ENCODE measurements at regions not wholly inside any gene's neighbourhood (a gene's known extent, or its start where the extent isn't known, plus 50 kb on each side); places are given as distances from the start of the nearest gene placed in this dataset.

- intact Hi-C loops (cut with micrococcal nuclease): no loop called here
- no peaks in the 10 kb centered on the region for H3K36me3 Mint-ChIP-seq (ENCODE audit: insufficient read depth, unreplicated experiment)
- H3K4me1 Mint-ChIP-seq (ENCODE audit: insufficient read depth, unreplicated experiment): no peaks in the 10 kb centered on the region
- H3K9me3 Mint-ChIP-seq (ENCODE audit: unreplicated experiment): peaks cover 5% of the 10 kb centered on the region
- DNase-seq (ENCODE audit: unreplicated experiment): peak; percentile 4
- H3K27ac Mint-ChIP-seq (ENCODE audit: low read depth, unreplicated experiment): no peak overlapping the region
- BruUV-seq (replicated peaks): no TSS peak
- H3K27me3 Mint-ChIP-seq (ENCODE audit: insufficient read depth, unreplicated experiment): no peaks in the 10 kb centered on the region
- POLR2A ChIA-PET: no interaction called here
- no peak overlapping the region for H3K4me3 Mint-ChIP-seq (ENCODE audit: unreplicated experiment)
- CTCF ChIA-PET: no interaction called here
- TF ChIP-seq CTCF (IDR thresholded peaks at IDR 0.05; ENCODE audit: unreplicated experiment): no peak
Observed at GRCh38 chr4:23006756-23007155, 314.0 kb downstream of the GBA3 start.

GRCh38 chr4:23005691-23006090 lies 313.0 kb downstream of the GBA3 start:
- DNase-seq (ENCODE audit: unreplicated experiment): no peak
- ChIA-PET POLR2A (no interaction called here), CTCF (no interaction called here)
- H3K4me3 Mint-ChIP-seq (ENCODE audit: unreplicated experiment): no peak overlapping the region
- H3K27ac Mint-ChIP-seq (ENCODE audit: low read depth, unreplicated experiment): no peak overlapping the region
- TF ChIP-seq CTCF (IDR thresholded peaks at IDR 0.05; ENCODE audit: unreplicated experiment): no peak
- no peaks in the 10 kb centered on the region for H3K4me1 Mint-ChIP-seq (ENCODE audit: insufficient read depth, unreplicated experiment)
- H3K9me3 Mint-ChIP-seq (ENCODE audit: unreplicated experiment): peaks cover 5% of the 10 kb centered on the region
- intact Hi-C loops (cut with micrococcal nuclease): no loop called here
- no peaks in the 10 kb centered on the region for H3K27me3 Mint-ChIP-seq (ENCODE audit: insufficient read depth, unreplicated experiment)
- no TSS peak for BruUV-seq (replicated peaks)
- no peaks in the 10 kb centered on the region for H3K36me3 Mint-ChIP-seq (ENCODE audit: insufficient read depth, unreplicated experiment)

- no peak overlapping the region for H3K4me3 Mint-ChIP-seq (ENCODE audit: unreplicated experiment)
- TF ChIP-seq CTCF (IDR thresholded peaks at IDR 0.05; ENCODE audit: unreplicated experiment): no peak
- H3K27ac Mint-ChIP-seq (ENCODE audit: low read depth, unreplicated experiment): no peak overlapping the region
- no peak for DNase-seq (ENCODE audit: unreplicated experiment)
- BruUV-seq (replicated peaks): no TSS peak
- POLR2A ChIA-PET: no interaction called here
- no peaks in the 10 kb centered on the region for H3K36me3 Mint-ChIP-seq (ENCODE audit: insufficient read depth, unreplicated experiment)
- CTCF ChIA-PET: interaction anchor here (1.1 kb wide), 1 partner anchor 13 kb away, joined by 3 read pairs; no protein-coding TSS in a partner anchor
- no peaks in the 10 kb centered on the region for H3K27me3 Mint-ChIP-seq (ENCODE audit: insufficient read depth, unreplicated experiment)
- no peaks in the 10 kb centered on the region for H3K4me1 Mint-ChIP-seq (ENCODE audit: insufficient read depth, unreplicated experiment)
- peaks cover 5% of the 10 kb centered on the region for H3K9me3 Mint-ChIP-seq (ENCODE audit: unreplicated experiment)
- intact Hi-C loops (cut with micrococcal nuclease): no loop called here
Observed at GRCh38 chr4:23001478-23001877, 308.7 kb downstream of the GBA3 start.

- peaks cover under 1% of the 10 kb centered on the region for H3K9me3 Mint-ChIP-seq (ENCODE audit: unreplicated experiment)
- H3K27ac Mint-ChIP-seq (ENCODE audit: low read depth, unreplicated experiment): no peak overlapping the region
- no peak overlapping the region for H3K4me3 Mint-ChIP-seq (ENCODE audit: unreplicated experiment)
- intact Hi-C loops (cut with micrococcal nuclease): no loop called here
- H3K36me3 Mint-ChIP-seq (ENCODE audit: insufficient read depth, unreplicated experiment): no peaks in the 10 kb centered on the region
- CTCF ChIA-PET: no interaction called here
- TF ChIP-seq CTCF (IDR thresholded peaks at IDR 0.05; ENCODE audit: unreplicated experiment): no peak
- no peak for DNase-seq (ENCODE audit: unreplicated experiment)
- no peaks in the 10 kb centered on the region for H3K4me1 Mint-ChIP-seq (ENCODE audit: insufficient read depth, unreplicated experiment)
- H3K27me3 Mint-ChIP-seq (ENCODE audit: insufficient read depth, unreplicated experiment): no peaks in the 10 kb centered on the region
- BruUV-seq (replicated peaks): no TSS peak
- POLR2A ChIA-PET: no interaction called here
Observed at GRCh38 chr4:22999419-22999818, 306.7 kb downstream of the GBA3 start.
